PFSK-1 (cell line): ENCODE measurements at regions not wholly inside any gene's neighbourhood (a gene's known extent, or its start where the extent isn't known, plus 50 kb on each side); places are given as distances from the start of the nearest gene placed in this dataset.

Experiments
- FOXP2 ChIP-seq: optimal IDR thresholded peaks from 2 replicates; pipeline ENCODE3; 2011; ENCODE audit warnings: borderline replicate concordance, control low read depth, inconsistent platforms; ENCODE audit not compliant: insufficient read depth; ENCODE audit errors: extremely low read length, extremely low read depth
- POLR2AphosphoS5 ChIP-seq: IDR thresholded peaks from 2 replicates; pipeline ENCODE4 v1.6.1; 2012; ENCODE audit warnings: low read depth, mild to moderate bottlenecking, control low read depth, low read length, moderate library complexity
- SIN3A ChIP-seq: IDR thresholded peaks from 2 replicates; pipeline ENCODE4 v1.6.1; 2012; ENCODE audit warnings: mild to moderate bottlenecking, low read length, moderate library complexity, borderline replicate concordance; ENCODE audit not compliant: insufficient read depth
- TAF1 ChIP-seq: IDR thresholded peaks from 2 replicates; pipeline ENCODE4 v1.6.1; 2012; ENCODE audit warnings: low read length, control low read depth, borderline replicate concordance; ENCODE audit not compliant: insufficient read depth
- TF ChIP-seq, protein P1 (sequence below), 2 experiments: IDR thresholded peaks; 2 replicates each; pipeline versions ENCODE4 v1.6.1 to v1.8.0; 2011 to 2012; ENCODE audit warnings: low read depth in 2 of 2, low read length in 2 of 2, control low read depth in 1 of 2, inconsistent platforms in 1 of 2, mild to moderate bottlenecking in 1 of 2, moderate library complexity in 1 of 2; ENCODE audit not compliant: insufficient read depth in 1 of 2

DNA sequence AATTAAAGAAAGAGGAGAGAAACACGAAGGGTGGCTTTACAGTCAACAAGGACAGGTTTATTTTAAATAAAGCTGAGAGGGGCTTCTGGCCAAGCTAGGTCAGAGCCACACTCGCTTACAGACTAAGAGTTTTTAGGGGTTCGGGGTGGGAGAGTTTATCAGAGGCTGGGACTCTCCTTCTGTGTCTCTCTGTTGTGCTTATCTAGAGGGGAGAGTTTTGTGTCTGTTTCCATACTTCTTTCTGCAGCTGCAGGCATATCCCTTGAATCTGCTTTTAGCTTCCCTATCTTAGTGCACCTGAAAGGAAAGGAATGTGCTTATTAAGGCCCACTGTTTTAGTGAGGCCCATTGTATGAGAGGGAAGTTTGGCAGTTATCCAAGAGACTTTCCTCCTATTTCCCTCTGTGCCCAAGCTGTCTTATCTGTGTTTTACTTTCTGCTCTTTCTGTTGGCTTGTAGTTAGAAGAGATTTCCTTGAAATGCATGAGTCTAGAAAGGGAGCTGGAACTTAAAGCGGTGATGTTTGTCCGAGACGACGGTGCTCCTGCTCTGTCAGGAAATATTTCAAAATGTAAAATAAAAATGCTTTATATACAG, 275.3 kb downstream of the KCTD12 start:
- TF ChIP-seq, protein P1, sequence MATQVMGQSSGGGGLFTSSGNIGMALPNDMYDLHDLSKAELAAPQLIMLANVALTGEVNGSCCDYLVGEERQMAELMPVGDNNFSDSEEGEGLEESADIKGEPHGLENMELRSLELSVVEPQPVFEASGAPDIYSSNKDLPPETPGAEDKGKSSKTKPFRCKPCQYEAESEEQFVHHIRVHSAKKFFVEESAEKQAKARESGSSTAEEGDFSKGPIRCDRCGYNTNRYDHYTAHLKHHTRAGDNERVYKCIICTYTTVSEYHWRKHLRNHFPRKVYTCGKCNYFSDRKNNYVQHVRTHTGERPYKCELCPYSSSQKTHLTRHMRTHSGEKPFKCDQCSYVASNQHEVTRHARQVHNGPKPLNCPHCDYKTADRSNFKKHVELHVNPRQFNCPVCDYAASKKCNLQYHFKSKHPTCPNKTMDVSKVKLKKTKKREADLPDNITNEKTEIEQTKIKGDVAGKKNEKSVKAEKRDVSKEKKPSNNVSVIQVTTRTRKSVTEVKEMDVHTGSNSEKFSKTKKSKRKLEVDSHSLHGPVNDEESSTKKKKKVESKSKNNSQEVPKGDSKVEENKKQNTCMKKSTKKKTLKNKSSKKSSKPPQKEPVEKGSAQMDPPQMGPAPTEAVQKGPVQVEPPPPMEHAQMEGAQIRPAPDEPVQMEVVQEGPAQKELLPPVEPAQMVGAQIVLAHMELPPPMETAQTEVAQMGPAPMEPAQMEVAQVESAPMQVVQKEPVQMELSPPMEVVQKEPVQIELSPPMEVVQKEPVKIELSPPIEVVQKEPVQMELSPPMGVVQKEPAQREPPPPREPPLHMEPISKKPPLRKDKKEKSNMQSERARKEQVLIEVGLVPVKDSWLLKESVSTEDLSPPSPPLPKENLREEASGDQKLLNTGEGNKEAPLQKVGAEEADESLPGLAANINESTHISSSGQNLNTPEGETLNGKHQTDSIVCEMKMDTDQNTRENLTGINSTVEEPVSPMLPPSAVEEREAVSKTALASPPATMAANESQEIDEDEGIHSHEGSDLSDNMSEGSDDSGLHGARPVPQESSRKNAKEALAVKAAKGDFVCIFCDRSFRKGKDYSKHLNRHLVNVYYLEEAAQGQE (IDR thresholded peaks at IDR 0.05; ENCODE audit: insufficient read depth in 1 of 2, low read depth in 2 of 2, low read length in 2 of 2): no peak
- no peak for TF ChIP-seq SIN3A
- TF ChIP-seq TAF1: no peak
- TF ChIP-seq POLR2AphosphoS5: no peak
- TF ChIP-seq FOXP2: no peak

- no peak for TF ChIP-seq TAF1
- TF ChIP-seq FOXP2: no peak
- TF ChIP-seq SIN3A: no peak
- TF ChIP-seq POLR2AphosphoS5: no peak
These were observed 276.6 kb downstream of the KCTD12 start for GRCh38 chr13:76609643-76610042.

DNA sequence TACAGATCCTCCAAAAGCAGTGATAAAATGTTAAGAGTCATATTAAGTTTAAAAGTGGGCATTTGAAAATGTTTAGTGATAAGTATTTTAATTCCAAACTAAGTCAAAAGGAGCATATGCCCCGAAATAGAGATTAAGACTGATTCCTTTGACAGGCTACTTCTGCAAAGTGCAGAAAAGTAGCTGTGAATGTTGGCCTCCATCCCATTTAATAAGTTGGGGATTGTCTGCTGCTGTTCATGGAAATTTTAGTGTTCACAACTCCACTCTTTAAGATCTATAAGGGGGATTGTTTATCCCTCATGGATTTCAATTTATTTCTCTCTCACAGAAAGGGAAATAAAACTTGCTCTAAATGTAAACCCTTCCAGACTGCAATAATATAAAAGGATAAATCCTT, 278.3 kb downstream of the KCTD12 start:
- TF ChIP-seq, protein P1 (IDR thresholded peaks at IDR 0.05; ENCODE audit: insufficient read depth in 1 of 2, low read depth in 2 of 2, low read length in 2 of 2): no peak
- TF ChIP-seq TAF1: no peak
- TF ChIP-seq FOXP2: no peak
- TF ChIP-seq SIN3A: no peak
- no peak for TF ChIP-seq POLR2AphosphoS5

DNA sequence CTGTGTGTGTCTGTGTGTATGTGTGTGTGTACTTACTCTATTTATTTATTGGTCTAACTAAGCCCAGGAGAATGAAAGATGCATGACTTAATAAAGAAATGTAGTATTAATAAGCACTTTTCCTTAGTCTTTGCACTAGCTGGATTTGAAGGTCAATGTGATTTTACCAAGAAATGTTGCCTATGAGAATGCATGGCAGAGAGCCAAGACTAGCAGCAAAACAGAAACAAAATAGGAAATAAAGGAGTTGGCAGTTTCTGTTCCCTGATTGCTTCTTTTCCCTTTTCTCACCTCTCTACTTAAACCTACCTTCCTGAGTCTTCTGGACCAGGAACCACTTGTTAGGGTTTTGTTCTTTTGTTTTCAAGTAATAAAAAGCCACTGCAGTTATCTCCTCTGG, 286.1 kb downstream of the KCTD12 start:
- TF ChIP-seq, protein P1 (IDR thresholded peaks at IDR 0.05; ENCODE audit: insufficient read depth in 1 of 2, low read depth in 2 of 2, low read length in 2 of 2): no peak
- TF ChIP-seq FOXP2: no peak

DNA sequence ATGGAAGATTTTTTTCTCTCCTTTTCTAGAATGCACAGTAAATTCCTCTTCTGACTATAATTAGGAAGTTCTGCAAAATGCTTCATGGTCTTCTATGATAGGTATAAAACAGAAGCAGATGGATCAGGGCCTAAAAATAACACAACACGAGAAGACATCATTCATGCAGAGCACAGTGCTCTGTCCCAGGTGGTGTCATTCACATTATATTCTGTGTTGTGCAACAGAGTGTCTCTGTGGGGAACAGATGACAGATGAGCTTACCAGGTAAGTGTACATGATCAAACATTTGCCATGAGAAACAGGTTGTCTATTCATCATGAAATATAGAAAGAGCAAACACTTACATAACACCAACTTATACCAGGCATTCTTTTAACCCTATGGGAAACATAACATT, 288.3 kb downstream of the KCTD12 start:
- TF ChIP-seq POLR2AphosphoS5: no peak
- TF ChIP-seq, protein P1 (IDR thresholded peaks at IDR 0.05; ENCODE audit: insufficient read depth in 1 of 2, low read depth in 2 of 2, low read length in 2 of 2): no peak
- TF ChIP-seq FOXP2: no peak
- no peak for TF ChIP-seq TAF1
- TF ChIP-seq SIN3A: no peak
